ENCODE measurements at regions not wholly inside any gene's neighbourhood (a gene's known extent, or its start where the extent isn't known, plus 50 kb on each side); places are given as distances from the start of the nearest gene placed in this dataset.
"Not testable (repeated sequence)": the region's sequence is repeated elsewhere in the genome, so short reads cannot be mapped to it uniquely, and the experiment has no call there.

DNA sequence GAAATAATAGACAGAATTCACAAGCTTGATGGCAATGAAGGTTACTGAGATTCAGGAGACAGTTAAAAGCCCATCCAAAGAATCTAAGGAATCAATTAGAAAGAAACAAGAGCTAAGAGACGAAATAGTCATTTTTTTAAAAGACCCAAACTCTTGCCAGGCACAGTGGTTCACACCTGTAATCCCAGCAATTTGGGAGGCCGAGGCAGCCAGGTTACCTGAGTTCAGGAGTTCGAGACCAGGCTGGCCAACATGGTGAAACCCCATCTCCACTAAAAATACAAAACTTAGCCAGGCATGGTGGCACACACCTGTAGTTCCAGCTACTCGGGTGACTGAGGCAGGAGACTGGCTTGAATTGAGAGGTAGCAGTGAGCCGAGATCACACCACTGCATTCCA is 647.2 kb upstream of the TPTE start:
- not testable (repeated sequence) for H3K27ac ChIP-seq

DNA sequence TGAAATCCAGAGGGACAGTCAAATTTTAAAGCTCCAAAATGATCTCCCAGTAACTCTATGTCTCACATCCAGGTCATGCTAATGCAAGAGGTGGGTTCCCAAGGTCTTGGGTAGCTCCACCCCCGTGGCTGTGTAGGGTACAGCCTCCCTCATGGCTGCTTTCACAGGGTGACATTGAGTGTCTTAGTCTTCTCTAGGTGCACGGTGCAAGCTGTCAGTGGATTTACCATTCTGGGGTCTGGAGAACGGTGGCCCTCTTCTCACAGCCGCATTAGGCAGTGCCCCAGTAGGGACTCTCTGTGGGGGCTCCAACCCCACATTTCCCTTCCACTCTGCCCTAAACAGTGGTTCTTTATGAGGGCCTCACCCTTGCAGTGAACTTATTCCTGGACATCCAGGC is 640.0 kb upstream of the TPTE start:
- not testable (repeated sequence) for H3K27ac ChIP-seq

DNA sequence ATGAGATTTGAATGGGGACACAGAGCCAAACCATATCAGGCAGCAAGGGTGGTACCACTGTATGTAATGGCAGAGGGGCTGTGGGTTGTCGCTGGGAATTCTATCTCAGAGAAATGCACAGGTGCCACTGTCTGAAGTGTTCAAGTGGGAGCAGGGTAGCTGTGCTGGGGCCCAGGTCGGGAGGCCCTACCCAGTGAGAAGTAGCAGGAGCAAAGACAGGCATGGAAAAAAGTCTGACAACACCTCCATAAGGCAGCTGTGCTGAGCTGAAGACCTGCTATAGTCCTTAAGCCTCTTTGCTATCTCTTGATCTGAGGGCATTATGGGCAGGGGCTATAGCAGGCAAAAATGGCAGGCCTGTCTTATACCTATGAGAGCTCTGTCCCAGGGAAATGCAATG is 638.3 kb upstream of the TPTE start:
- not testable (repeated sequence) for H3K27ac ChIP-seq

- H3K27ac ChIP-seq, result not testable (repeated sequence)
These were observed 637.7 kb upstream of the TPTE start for GRCh38 chr21:9883571-9884282.

DNA sequence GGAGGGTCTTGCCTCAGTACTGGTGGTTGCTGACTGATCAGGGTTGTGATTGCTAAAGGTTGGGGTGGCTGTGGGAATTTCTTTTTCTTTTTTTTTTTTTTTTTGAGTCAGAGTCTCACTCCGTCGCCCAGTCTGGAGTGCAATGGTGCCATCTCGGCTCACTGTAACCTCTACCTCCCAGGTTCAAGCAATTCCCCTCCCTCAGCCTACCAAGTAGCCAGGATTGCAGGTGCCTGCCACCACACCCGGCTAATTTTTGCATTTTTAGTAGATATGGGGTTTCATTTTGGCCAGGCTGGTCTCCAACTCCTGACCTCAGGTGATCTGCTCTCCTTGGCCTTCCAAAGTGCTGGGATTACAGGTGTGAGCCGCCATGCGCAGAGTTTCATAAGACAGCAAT is 632.9 kb upstream of the TPTE start:
- H3K27ac ChIP-seq, result not testable (repeated sequence)

GRCh38 chr21:9903579-9903978 is 617.8 kb upstream of the TPTE start:
- H3K27ac ChIP-seq, result not testable (repeated sequence)

DNA sequence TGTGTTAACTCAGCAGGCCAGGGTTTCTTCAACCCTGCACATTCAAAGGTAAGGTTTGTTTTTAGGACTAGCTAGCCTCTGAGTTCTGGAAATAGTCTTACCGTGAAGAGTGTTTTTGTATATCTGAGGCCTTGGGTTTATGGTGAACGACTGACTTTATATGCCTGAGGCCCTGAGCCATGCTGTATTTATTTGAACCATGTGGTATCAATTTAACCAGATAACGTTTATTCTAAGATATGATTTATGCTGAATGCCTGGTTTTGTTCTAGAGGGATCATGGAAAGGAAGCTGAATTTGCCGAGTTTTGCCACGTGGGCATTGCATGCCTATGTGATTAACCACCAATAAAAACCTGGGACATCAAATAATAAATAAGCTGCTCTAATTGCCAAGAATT is 607.2 kb upstream of the TPTE start:
- H3K27ac ChIP-seq, result peak overlapping the region; percentile 12

DNA sequence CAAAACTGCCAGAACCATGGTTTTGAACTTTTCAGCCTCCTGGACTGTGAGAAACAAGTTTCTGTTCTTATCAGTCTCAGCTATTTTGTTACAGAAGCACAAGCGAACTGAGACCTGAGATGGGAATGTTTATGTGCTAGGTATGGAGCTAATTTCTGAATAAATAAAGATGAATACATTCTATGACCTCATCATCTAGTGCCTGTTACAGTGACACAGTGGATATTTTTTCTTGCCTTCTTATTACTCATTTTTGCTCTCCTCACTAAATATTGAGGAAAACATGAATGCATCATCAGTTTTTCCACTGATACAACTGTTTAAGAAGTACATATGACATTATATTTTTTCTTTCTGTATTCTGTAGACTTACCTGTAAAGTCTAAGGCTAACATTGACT is 601.9 kb upstream of the TPTE start:
- not testable (repeated sequence) for H3K27ac ChIP-seq

DNA sequence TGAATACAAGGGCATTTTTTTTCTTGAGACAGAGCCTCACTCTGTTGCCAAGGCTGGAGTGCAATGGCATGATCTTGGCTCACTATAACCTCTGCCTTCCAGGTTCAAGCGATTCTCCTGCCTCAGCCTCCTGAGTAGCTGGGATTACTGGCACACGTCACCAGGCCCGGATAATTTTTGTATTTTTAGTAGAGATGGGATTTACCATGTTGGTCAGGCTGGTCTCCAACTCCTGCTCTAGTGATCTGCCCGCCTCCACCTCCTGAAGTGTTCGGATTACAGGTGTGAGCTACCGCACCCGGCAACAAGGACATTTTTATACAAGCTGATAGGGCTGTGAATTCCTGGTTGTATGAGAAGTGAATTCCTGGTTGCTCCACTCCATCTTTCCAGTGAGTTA is 577.7 kb upstream of the TPTE start:
- H3K27ac ChIP-seq, result not testable (repeated sequence)

- not testable (repeated sequence) for H3K27ac ChIP-seq
These were observed 575.3 kb upstream of the TPTE start for GRCh38 chr21:9946057-9946456.

DNA sequence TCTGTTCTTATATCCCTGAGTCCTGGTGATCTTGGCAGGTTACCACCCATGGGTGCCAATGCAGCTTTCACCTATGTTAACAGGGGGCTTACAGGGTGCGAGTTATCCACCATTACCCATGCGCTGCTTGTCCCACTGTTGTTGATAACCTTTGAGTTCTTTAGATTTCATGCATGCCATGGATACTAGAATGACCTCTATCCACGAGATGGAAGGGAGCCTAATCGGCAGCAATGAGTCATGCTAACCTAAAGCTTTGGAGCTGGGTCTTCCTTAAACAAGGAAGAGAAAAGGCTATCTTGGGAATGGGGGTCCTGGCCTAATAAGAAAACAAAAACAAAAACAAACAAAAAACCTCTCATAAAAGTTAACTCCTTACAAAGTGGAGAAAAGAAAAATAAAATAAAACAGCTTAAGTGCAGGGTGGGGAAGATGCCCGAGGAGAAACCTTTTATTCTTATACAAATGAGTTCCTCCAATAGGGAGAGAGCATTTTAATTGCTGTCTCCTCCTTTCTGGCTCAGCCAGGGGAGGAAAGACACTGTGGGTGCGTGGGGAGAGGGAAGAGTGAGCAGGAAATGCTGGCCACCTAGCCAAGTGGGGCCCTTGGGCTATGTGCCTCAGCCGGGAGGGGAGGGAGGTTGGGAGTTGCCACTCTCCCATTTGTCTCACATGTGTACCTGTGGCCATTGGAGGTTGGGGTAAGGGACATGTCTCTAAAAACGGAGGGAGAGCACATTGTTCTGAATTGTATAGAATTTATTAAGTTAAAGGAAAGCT is 571.7 kb upstream of the TPTE start:
- H3K27ac ChIP-seq, result not testable (repeated sequence)

DNA sequence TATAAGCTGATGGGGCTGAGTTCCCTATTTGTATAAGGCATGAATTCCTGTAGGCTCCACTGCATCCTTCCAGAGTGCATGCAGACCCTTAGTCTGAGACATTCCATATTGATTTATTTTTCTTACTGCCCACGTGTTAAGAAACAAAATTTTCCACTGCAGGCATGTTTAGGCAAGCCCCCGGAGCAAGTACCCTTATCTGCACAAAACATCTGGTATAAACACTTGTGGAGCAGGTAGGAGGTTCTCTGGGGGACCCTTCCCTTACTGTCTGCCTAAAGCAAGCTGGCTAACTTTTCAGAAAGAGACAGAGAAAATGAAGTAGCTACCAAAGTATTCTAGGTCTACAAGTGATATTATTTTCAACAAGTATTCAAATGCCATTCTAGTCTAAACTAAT is 571.0 kb upstream of the TPTE start:
- not testable (repeated sequence) for H3K27ac ChIP-seq

GRCh38 chr21:9958791-9959190 is 562.6 kb upstream of the TPTE start:
- peak; percentile 55 for TF ChIP-seq CTCF (IDR thresholded peaks at IDR 0.05)
- H3K27ac ChIP-seq, result peak overlapping the region; percentile 83

DNA sequence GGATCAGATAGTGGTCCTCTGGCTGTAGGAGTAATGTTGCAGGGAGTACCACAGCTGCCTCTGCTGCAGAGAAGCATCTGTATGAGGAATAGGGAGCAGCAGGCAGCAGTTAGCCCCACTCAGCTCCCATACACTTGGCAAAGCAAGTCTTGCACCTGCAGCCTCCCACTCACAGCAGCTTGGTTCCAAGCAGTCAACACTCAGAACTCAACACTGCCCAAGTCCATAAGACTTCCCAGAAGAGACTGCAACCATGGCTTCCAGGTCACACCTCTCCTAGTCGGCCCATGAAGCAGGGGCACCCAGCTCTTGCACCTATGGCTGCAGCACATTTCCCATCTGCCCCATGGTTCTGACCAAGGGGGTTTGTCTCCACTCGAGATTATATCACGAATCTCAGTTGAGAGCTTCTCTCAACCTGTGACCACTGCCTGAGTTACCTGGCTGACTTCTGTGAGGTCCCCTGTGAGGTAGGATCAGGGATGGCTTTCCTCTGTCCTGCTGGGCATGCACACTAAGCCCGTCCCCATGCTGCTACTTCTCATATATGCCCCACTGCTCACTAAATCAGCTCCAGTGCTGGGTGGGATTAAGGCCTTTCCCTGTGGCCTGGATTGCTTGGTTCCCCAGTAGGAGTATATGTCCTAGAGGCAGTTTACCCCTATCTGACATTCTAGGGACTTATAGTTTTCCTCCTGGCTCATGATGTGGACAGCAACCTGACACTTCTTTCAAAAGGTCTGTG is 562.0 kb upstream of the TPTE start:
- peak overlapping the region; percentile 83 for H3K27ac ChIP-seq

- H3K27ac ChIP-seq, result peak overlapping the region; percentile 34; the same call in 1 of the 2 replicates
These were observed 552.0 kb upstream of the TPTE start for GRCh38 chr21:9969399-9969798.

- not testable (repeated sequence) for H3K27ac ChIP-seq
These were observed 549.4 kb upstream of the TPTE start for GRCh38 chr21:9972018-9972417.

GRCh38 chr21:9978371-9978770 is 543.0 kb upstream of the TPTE start:
- H3K27ac ChIP-seq, result not testable (repeated sequence)

GRCh38 chr21:9997507-9997906 is 523.9 kb upstream of the TPTE start:
- H3K27ac ChIP-seq, result not testable (repeated sequence)

DNA sequence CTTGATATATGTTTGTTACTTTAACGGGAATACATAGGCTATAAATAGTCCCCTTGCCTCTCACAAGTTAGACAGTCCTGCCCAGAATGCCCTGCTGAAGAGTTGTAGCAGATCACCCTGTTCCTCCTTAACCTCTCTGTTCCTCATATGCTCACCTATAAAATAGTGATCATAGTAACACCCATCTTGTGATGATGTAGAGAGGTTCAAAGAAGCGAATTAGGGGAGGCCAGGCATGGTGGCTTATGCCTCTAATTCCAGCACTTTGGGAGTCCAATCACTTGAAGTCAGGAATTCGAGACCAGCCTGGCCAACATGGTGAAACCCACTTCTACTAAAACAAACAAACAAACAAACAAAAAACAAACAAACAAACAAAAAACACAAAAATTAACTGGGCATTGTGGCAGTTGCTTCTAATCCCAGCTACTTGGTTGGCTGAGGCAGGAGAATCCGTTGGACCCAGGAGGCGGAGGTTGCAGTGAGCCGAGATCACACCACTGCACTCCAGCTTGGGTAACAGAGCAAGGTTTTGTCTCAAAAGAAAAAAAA is 518.5 kb upstream of the TPTE start:
- H3K27ac ChIP-seq, result not testable (repeated sequence)

DNA sequence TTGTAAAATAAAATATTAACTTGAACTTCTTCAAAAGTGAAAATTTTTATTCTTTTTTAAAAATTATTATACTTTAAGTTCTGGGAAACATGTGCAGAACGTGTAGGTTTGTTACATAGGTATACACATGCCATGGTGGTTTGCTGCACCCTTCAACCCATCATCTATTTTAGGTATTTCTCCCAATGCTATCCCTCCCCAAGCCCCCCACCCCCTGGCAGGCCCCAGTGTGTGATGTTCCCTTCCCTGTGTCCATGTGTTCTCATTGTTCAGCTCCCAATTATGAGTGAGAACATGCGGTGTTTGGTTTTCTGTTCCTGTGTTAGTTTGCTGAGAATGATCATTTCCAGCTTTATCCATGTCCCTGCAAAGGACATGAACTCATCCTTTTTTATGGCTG is 515.6 kb upstream of the TPTE start:
- not testable (repeated sequence) for H3K27ac ChIP-seq

GRCh38 chr21:10016991-10017390 is 504.4 kb upstream of the TPTE start:
- not testable (repeated sequence) for H3K27ac ChIP-seq
